ENCODE measurements at regions not wholly inside any gene's neighbourhood (a gene's known extent, or its start where the extent isn't known, plus 50 kb on each side); places are given as distances from the start of the nearest gene placed in this dataset.

- no peak for DNase-seq (ENCODE audit: low read depth in 2 of 3, low spot score in 2 of 3)
Measured at GRCh38 chr4:159497936-159498335, 395.1 kb downstream of the RAPGEF2 start.

GRCh38 chr4:159498446-159499115 is 395.7 kb downstream of the RAPGEF2 start:
- no peak for DNase-seq (ENCODE audit: low read depth in 2 of 3, low spot score in 2 of 3)

- DNase-seq (ENCODE audit: low read depth in 2 of 3, low spot score in 2 of 3), result no peak
Measured at GRCh38 chr4:159500861-159501260, 398.0 kb downstream of the RAPGEF2 start.

- DNase-seq (ENCODE audit: low read depth in 2 of 3, low spot score in 2 of 3), result no peak
Measured at GRCh38 chr4:159503236-159504008, 400.5 kb downstream of the RAPGEF2 start.

GRCh38 chr4:159504684-159505083 is 401.8 kb downstream of the RAPGEF2 start:
- DNase-seq (ENCODE audit: low read depth in 2 of 3, low spot score in 2 of 3), result no peak

- DNase-seq (ENCODE audit: low read depth in 2 of 3, low spot score in 2 of 3), result no peak
Measured at GRCh38 chr4:159505266-159505975, 402.5 kb downstream of the RAPGEF2 start.

GRCh38 chr4:159506801-159507517 is 404.1 kb downstream of the RAPGEF2 start:
- no peak for DNase-seq (ENCODE audit: low read depth in 2 of 3, low spot score in 2 of 3)

- no peak for DNase-seq (ENCODE audit: low read depth in 2 of 3, low spot score in 2 of 3)
Measured at GRCh38 chr4:159508917-159509500, 406.1 kb downstream of the RAPGEF2 start.

- no peak for DNase-seq (ENCODE audit: low read depth in 2 of 3, low spot score in 2 of 3)
Measured at GRCh38 chr4:159512348-159512747, 409.5 kb downstream of the RAPGEF2 start.

- DNase-seq (ENCODE audit: low read depth in 2 of 3, low spot score in 2 of 3), result no peak
Measured at GRCh38 chr4:159515314-159516025, 412.6 kb downstream of the RAPGEF2 start.

- no peak for DNase-seq (ENCODE audit: low read depth in 2 of 3, low spot score in 2 of 3)
Measured at GRCh38 chr4:159516556-159517140, 413.8 kb downstream of the RAPGEF2 start.

GRCh38 chr4:159520074-159520473 is 417.2 kb downstream of the RAPGEF2 start:
- no peak for DNase-seq (ENCODE audit: low read depth in 2 of 3, low spot score in 2 of 3)

GRCh38 chr4:159526172-159526571 is 423.3 kb downstream of the RAPGEF2 start:
- no peak for DNase-seq (ENCODE audit: low read depth in 2 of 3, low spot score in 2 of 3)

- DNase-seq (ENCODE audit: low read depth in 2 of 3, low spot score in 2 of 3), result no peak
Measured at GRCh38 chr4:159534655-159535054, 431.8 kb downstream of the RAPGEF2 start.

GRCh38 chr4:159538556-159538955 is 435.7 kb downstream of the RAPGEF2 start:
- no peak for DNase-seq (ENCODE audit: low read depth in 2 of 3, low spot score in 2 of 3)

GRCh38 chr4:159540038-159540437 is 437.2 kb downstream of the RAPGEF2 start:
- no peak for DNase-seq (ENCODE audit: low read depth in 2 of 3, low spot score in 2 of 3)

GRCh38 chr4:159540501-159540900 is 437.6 kb downstream of the RAPGEF2 start:
- no peak for DNase-seq (ENCODE audit: low read depth in 2 of 3, low spot score in 2 of 3)

- no peak for DNase-seq (ENCODE audit: low read depth in 2 of 3, low spot score in 2 of 3)
Measured at GRCh38 chr4:159541143-159541542, 438.3 kb downstream of the RAPGEF2 start.

- no peak for DNase-seq (ENCODE audit: low read depth in 2 of 3, low spot score in 2 of 3)
Measured at GRCh38 chr4:159542296-159542695, 439.4 kb downstream of the RAPGEF2 start.

- DNase-seq (ENCODE audit: low read depth in 2 of 3, low spot score in 2 of 3), result no peak
Measured at GRCh38 chr4:159543831-159544230, 441.0 kb downstream of the RAPGEF2 start.
